NB4 (cell line): ENCODE measurements at regions not wholly inside any gene's neighbourhood (a gene's known extent, or its start where the extent isn't known, plus 50 kb on each side); places are given as distances from the start of the nearest gene placed in this dataset.

Experiments used
- POLR2A ChIP-seq: IDR thresholded peaks from 2 replicates; pipeline ENCODE4 v1.6.1; 2011; ENCODE audit warnings: mild to moderate bottlenecking; ENCODE audit not compliant: insufficient read length; ENCODE audit errors: extremely low read depth
- TF ChIP-seq, protein P1 (sequence below): IDR thresholded peaks from one replicate; pipeline ENCODE4 v1.5.1; 2012; ENCODE audit warnings: low read depth, low read length
- TF ChIP-seq, protein P2 (sequence below): IDR thresholded peaks from 2 replicates; pipeline ENCODE4 v1.6.1; 2011; ENCODE audit warnings: low read depth, low read length

DNA sequence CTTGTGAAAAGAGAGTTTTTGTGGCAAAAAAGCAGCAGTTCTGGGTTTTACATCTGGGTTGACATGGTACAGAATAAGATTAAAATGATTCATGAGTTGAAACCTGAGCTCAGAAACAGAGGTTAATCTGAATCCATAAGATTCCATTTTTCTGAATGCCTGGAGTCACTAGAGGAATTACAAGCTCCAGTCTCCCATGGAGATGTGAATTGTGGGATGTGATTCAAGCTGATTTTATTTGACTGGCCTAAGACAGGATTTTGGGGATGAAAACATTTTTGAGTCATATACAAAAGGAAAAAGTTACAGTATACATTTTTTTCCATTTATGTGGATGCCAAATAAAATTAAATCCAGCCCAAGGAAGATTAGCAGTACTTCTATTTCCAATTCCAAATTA lies 161.1 kb downstream of the RBM46 start:
- TF ChIP-seq, protein P1, sequence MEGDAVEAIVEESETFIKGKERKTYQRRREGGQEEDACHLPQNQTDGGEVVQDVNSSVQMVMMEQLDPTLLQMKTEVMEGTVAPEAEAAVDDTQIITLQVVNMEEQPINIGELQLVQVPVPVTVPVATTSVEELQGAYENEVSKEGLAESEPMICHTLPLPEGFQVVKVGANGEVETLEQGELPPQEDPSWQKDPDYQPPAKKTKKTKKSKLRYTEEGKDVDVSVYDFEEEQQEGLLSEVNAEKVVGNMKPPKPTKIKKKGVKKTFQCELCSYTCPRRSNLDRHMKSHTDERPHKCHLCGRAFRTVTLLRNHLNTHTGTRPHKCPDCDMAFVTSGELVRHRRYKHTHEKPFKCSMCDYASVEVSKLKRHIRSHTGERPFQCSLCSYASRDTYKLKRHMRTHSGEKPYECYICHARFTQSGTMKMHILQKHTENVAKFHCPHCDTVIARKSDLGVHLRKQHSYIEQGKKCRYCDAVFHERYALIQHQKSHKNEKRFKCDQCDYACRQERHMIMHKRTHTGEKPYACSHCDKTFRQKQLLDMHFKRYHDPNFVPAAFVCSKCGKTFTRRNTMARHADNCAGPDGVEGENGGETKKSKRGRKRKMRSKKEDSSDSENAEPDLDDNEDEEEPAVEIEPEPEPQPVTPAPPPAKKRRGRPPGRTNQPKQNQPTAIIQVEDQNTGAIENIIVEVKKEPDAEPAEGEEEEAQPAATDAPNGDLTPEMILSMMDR = no peak
- no peak for TF ChIP-seq POLR2A
- TF ChIP-seq, protein P2, sequence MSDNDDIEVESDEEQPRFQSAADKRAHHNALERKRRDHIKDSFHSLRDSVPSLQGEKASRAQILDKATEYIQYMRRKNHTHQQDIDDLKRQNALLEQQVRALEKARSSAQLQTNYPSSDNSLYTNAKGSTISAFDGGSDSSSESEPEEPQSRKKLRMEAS = no peak
